HG02885 (cell line): ENCODE measurements at regions not wholly inside any gene's neighbourhood (a gene's known extent, or its start where the extent isn't known, plus 50 kb on each side); places are given as distances from the start of the nearest gene placed in this dataset.

Source experiments
- ATAC-seq: cut with Tn5 transposase; IDR thresholded peaks from one replicate; pipeline ENCODE4 v1.9.1; 2021; ENCODE audit warnings: mild to moderate bottlenecking; ENCODE audit not compliant: unreplicated experiment, poor library complexity

DNA sequence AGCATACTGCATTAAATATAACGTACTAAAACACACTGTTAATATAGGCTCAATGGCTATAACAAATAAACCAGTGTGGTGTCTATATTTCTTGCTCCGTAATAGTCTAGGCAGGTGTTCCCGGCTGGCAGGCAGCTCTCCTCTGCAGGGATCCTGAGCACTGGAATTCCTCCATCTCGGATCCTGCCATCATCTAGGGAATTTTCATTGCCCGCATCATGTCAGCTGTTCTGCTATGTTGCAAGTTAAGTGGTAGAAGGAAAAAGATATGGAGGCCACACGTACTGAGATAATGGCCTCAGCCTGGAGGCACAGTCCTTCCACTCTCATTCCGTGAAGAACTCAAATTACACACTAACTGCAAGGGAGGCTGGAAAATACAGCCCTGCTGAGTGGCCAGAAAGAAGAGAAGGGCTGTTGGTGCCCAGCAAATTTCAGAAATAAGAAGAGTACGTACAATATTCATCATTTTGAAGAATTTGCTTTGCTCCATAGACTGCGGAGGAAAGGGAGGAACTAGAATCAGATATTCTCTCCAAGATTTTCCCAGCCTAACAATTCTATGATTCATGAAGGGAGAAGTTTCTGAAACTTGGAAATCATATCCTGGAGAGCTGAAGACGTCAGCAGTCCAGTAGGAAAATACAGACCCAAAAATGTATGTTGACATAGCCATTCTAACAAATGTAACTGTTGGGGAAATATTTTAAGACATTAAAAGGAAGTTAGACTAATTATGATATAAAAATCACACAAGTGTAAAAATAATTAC is 263.3 kb downstream of the MRPL39 start:
- no peak for ATAC-seq

DNA sequence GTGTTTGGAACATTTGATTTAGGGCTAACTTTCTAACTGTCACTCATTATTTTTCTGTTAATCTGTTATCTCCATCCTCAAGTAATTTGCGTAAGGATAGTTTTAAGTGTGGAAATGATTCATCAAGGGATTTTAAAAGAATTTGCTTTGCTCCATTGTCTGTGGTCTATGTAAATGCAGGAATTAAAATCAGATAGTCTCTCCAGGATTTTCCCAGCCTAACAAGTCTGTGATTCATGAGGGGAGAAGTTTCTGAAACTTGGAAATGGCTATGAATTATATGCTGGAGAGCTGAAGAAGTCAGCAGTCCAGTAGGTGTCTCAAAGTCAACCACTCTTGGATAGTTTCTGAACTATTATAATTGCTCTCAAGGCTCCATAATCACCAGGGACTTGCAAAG is 264.5 kb downstream of the MRPL39 start:
- no peak for ATAC-seq

DNA sequence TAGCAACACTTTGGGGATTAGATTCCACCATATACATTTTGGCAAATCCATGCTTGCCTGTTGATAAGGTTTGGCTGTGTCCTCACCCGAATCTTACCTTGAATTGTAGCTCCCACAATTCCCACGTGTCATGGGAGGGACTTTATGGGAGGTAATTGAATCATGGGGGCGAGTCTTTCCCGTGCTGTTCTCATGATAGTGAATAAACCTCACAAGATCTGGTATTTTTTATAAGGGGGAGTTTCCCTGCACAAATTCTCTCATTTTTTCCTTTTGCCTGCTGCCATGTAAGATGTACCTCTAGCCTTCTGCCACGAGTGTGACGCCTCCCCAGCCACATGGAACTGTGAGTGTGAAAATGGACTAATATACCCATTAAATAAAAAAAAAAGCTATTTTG is 265.3 kb downstream of the MRPL39 start:
- ATAC-seq: no peak

DNA sequence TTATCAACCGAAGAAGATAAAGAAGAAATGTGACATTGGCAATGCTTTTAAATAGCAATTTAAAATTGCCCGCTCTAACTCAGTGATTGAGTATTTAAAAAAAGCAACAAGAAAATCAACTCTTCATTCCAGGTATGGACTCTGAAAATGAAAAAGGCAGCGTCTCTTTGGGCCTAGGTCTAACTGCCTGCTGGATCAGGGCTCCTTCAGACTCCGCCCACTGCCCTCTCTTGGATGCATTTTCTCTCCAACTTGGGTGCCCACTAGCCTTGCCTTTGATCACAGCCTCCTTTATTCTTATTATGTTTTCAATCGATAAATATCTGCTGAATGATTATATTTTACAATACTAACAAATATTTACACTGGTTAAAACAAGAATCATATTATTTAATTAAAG is 268.9 kb downstream of the MRPL39 start:
- no peak for ATAC-seq

DNA sequence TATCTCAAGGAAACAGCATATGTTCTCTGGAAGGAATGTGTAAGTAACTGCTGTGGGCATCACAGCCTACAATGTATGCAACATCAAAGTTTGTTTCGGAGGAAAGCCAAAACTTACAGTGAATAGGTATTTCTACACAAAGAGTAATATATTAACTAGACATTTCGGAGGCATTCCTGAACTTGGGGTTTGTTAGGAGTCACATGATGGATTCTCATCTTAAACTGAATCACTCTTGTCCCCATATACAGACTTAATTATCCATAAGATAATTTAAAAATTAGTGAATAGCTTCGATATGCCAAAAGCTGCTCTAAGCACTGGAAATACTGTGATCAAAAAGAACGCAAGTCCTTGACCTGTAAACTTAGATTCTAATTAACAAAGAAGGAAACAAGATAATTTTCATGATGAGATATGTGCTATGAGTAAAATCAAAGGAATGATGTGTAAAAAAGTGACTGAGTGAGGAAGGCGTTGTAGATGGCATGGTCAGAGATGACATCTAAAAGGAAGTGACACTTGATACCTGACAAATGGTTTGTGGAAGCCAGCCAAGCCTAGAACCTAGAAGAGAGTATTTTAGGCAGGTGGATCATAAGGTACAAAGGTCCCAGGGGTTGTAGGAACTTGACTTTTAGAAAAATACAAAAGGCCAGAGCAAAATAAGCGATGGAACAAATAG is 273.1 kb downstream of the MRPL39 start:
- no peak for ATAC-seq

DNA sequence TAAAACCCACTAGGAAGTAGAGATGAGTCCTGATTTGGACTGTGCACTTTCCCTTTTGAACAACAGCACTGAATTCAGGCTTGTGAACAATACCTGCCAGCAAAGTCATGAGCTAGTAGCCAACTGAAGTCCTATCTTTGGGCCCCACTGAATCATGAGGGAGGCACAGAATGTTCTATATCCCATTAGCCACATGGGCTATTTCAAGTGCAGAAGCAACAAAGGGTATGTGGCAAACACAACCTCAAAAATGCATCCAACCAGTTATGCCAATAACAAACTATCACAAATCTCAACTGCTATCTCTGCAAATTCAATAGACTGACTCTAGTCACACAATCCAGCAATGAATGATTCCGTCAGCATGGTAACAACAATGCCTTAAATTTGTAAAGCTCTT is 276.0 kb downstream of the MRPL39 start:
- no peak for ATAC-seq

DNA sequence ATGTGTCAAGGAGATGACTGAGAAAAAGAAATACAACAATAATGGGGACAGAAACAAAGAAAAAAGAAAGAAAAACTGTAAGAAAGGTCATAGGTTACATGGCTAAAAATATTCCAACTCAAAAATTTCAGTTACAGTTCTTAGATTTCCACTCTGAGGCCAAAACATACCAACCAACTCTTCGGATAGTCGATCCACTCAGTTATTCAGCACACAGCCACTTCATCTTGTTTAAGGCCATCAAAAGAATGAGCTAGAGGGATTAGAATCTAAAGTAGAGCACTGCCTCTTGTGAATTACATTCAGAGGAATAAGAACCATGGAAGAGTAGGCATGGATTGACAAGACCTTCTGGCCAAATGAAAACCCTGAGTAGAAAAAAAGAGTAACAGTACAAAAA is 277.0 kb downstream of the MRPL39 start:
- ATAC-seq: no peak

DNA sequence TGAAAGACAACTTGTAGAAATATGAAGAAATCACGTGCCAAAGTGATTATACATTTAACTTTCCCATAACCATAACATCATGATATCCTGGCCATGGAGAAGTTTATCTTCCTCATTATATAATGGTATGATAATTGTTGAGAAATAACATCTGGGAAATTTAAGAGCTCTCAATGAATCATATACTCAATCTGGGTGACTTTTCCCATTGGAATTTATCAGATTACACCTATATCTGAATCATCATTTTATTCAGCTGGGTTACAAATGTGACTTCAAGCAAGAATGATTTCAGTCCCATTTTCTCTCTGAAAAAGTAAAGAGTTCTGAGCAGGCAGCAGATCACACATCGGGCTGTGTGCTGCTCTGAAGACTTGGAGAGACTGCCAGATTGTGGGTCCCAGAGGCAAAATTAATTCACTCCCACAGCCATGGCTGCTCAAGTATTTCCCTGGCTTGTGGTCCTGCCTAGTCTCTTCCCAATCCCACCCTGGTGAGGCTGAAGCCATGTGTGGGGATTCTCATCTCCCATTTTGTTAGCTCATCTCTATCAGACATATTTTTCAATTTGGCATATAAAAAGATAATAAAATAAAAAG is 278.0 kb downstream of the MRPL39 start:
- ATAC-seq: no peak

DNA sequence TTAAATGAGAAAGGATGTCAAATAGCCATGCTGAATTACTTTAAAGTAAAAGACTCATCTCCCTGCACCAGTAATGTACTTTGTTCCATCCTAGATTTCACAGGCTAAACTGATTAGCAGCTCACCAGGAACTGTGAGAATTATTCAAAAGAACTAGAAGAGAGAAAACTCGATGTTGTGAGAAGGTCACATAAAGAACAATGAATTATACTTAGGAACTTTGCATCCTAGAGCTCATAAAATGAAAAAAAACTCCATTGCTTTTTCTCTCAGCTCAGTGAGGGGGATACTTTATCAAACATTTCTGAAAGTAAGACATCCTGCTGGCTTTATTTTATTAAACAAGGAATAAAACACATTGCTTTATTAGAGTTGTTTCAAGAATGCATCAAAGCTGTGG is 278.5 kb downstream of the MRPL39 start:
- ATAC-seq: no peak

DNA sequence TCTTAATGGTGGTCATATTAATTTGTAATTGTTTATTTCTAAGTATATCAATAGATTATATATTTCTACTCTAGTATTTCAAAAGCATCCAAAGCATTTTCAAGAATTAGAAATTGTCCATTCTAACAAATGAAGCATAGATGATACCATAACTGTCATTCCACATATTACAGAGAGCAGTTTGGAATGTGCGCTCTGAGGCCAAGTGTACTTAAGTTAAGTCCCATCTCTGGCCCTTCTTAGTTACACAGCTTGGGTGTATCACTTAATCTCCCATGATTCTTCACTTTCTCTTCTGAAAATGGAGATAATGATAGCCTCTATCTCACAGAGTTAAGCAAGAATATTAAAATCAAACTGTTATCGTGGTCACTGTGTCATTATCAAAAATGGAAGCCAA is 281.1 kb downstream of the MRPL39 start:
- no peak for ATAC-seq

DNA sequence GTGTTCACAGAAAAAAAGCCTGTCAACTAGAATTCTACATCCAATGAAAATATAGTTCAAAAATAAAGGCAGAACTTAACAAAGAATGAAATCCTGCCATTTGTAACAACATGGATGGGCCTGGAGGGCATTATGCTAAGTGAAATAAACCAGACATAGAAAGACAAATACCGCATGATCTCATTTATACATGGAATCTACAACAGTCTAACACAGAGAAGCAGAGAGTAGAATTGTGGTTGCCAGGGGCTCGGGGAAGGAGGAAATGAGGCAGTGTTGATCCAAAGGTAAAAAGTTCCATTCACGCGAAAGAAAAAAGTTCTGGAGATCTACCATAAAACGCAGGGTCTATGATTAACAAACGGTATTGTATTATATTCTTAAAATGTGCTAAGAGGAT is 282.6 kb downstream of the MRPL39 start:
- no peak for ATAC-seq

DNA sequence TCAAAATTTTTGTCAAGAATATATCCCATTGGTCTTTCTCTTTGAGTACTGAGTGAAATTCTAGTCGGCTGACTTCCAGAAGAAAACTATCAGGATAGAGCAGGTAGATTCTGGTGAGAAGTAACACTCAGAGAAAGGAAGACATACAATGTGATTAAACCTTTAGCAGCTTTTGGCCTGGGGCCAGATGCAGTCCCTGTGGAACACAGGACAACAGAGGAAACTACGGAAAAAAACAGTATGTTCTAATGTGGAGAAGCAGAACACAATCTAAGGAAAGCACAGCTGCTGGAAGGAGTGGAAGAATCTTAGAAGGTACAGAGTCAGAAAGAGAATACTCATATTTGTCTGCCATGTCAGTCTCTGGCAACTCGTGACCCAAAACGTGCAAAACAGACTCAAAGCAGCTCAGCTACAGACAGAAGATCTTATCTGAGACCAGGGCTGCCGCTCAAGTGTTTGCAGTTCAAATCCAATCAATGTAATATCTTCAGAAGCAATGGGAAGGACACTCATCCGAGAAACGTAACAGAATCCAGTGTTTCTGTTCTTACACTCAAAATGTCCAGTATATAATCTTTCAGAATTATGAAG is 283.8 kb downstream of the MRPL39 start:
- ATAC-seq: no peak

DNA sequence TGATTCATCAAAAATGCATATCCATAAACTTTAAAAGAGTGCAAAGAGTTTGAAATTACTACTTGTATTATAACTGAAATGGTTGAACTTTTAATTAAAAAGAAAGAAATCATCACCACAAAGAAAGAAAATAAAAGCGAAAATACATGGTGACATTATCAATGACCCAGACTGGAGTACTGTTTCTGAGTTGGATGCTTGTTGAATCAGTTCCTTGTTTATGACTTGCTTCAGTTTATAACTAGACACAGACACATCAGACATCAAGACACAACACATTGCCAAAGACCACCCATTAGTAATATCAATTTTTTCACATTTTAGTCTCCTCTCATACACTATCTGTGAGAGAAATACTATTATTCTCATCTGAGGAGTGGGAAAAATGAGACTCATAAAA is 293.0 kb downstream of the MRPL39 start:
- peak; percentile 37 for ATAC-seq

DNA sequence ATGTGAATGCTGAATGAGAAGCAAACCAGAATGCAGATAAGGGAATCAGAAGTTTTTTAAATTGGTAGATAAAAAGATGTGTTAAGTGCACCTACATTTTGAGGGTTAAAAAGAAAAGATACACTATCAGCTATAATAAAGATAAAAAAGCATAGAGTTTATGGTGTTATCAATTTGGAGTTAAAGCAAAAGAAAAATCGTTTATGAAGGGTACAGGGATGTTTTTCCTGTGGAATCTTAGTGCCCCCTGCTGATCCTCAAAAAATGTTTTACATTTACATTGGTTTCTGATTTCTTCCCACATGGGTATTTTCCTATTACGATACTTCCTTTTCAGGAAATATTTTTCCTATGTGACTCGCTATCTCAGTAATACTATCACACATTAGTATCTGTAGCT is 293.5 kb downstream of the MRPL39 start:
- ATAC-seq: peak; percentile 62

DNA sequence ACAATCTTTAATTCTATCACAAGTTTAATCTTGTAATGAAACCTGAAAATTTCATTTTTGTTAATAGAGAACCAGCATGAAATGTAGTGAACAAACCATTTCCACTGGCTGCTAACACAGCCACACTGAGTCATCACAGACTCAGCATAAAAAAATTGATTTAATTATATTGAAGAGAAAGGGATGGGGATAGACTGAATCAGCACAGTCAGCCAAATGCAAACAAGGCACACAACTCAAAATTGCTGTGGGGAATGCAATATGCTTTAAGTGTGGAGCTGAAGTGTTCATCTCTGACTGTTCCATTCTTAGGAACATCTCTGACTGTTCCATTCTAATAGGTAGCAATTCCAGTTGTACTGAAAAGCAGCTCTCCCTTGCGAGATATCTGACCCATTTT is 299.8 kb downstream of the MRPL39 start:
- no peak for ATAC-seq

DNA sequence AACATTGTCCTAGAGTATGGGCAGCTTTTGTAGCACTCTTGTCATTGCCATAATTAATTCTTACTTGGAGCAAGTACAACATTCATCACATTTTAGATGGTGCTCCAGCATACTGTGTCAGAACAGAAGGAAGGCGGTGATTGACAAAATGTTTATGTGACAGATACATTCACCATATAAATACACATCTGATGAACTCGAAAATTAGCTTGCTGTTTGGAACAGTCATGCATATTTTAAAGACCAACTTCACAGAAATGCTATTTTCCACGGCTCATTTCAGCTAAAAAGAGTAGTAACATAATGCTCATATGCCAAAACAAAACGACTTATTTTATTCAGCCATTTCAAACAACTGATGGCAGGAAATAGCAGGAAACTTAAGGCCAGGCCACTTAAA is 302.7 kb downstream of the MRPL39 start:
- ATAC-seq: no peak

DNA sequence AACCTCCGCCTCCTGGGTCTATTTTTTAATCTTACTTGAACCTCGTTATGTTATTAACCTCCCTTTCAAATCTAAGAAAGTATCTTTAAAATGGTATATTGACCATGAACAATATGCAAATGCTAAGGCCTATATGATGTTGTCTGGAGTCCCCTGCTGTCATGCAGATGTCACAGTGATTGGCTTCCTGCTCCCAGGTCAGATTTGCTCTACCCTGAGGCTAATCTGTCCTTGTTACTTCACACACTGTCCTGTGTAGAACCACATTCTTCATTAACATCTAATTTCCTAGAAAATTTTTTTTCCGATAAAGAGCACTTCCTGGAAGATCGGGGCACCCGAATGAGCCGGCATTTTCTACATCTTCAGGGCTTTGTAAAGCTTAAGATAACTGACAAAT is 306.6 kb downstream of the MRPL39 start:
- no peak for ATAC-seq

DNA sequence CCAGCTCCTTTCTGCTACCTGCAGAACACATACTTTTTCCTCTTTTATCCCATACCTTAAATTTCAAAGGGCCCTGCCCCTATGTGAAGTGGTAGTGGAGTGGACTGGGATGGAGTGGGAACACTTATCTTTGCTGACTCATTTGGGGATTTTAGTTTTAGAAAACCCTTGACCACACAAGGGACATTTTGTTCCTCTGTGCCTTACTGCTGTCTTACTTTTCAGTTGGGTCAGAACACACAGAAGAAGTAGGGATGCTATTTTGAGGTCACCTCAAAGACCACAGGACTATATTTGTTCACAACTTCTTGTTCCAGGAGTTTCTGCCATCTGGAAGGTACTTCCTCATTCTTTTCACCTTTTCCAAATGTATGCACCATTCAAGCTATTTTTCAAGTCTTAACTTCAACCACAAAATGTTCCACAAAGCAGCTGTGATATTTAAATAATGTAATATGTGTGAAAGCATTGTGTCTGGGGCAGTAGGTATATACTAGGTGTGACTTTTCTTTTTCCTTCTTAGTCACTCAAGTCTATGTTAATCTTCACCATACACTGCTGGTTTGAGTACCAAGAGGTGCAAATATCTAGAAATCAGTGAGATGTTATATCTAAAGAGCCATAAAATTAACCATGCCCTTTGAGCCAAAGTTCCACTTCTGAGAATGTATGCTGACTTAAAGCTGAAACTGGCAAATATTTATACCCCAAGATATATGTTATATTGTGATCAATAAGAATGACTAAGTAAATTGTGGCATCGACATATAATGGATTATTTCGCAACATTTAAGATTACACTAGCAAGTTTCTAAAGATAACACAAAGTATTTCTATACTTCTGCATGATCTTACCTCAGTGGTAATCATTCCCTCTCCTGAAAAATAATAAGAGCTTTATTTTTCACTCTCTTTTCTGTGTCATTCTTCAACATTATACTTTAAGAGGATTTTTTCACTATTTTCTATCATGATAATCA is 308.5 kb downstream of the MRPL39 start:
- peak; percentile 90 for ATAC-seq

DNA sequence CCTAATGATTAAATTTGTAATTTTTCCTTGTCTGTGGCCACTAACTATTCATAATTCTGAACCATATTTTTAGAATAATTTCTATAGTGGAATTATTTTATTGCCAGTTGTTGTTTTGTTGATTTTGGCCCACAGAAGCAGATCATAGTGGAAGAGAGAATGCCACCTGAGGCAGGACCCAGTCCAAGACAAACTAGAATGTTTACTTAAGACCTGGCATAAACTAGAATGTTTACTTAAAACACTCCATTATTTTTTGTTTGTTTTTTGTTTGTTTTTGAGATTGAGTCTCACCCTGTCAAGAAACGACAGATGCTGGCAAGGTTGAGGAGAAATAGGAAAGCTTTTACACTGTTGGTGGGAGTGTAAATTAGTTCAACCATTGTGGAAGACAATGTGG is 310.2 kb downstream of the MRPL39 start:
- ATAC-seq: no peak

DNA sequence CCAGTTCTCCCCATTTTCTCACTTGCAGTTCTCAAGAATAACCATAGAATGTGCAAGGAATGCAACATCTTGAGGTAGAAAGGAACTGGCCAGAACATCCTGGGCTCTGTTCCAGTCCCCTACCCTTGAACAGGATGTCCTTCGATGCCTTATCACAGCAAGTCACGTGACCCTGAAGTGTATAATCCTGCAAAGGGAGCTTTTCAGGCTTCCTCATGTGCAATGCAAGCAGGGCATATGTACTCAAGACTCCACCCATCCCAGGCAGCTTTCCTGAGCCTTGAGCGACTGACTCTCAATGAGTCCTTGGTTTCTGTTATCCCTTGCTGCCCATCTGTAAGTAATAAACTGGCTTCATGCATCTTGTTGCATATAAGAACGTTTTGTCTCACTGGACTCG is 311.0 kb downstream of the MRPL39 start:
- ATAC-seq: no peak
